NCI-H82 treated with DMSO at 0.1 percent for 48 hours (cell line): ENCODE measurements at regions not wholly inside any gene's neighbourhood (a gene's known extent, or its start where the extent isn't known, plus 50 kb on each side); places are given as distances from the start of the nearest gene placed in this dataset.

Source experiments
- DNase-seq: peaks from one replicate; lab custom pipeline; 2025; ENCODE audit not compliant: unreplicated experiment; lab: John Stamatoyannopoulos, UW

- no peak for DNase-seq
Observed at GRCh38 chr9:126218359-126219125, 108.1 kb upstream of the MVB12B start.

GRCh38 chr9:126219166-126219565, 107.5 kb upstream of the MVB12B start:
- no peak for DNase-seq

DNA sequence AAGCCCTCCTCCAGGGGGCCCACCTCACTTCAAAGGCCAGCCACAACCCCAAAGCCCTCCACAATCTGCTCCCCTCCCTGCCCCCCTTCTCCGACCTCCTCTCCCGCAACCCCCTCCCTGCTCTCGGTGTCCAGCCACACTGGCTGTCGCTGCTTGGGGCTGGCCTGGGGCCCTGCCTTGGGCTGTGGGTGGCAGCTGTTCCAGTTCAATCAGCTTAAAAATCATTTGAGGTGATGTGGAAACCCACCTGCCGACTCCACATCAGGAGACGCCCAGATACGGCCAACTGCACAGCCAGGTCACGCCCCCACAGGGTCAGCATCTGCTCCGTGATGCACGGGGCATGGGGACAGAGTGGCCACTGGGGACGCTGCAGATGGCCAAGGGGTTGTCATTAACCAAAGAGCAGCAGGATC, 107.0 kb upstream of the MVB12B start:
- DNase-seq: no peak

DNA sequence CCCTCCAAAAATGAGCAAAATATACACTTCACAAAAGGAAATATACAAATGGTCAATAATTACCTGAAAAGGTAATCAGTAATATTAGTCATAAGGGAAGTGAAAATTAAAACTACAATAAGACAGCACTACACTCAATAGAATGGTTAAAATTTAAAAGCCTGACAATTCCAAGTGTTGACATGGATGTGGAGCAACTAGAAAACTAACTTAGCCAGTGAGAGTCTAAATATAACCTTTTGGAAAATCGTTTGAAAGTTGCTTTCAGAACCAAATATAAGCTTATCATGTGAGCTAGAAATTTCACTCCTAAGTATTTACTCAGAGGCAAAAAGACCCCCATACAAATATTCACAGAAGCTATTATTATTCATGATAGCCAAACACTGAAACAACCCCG, 105.1 kb upstream of the MVB12B start:
- no peak for DNase-seq

- no peak for DNase-seq
Observed at GRCh38 chr9:126222363-126222834, 104.2 kb upstream of the MVB12B start.

DNA sequence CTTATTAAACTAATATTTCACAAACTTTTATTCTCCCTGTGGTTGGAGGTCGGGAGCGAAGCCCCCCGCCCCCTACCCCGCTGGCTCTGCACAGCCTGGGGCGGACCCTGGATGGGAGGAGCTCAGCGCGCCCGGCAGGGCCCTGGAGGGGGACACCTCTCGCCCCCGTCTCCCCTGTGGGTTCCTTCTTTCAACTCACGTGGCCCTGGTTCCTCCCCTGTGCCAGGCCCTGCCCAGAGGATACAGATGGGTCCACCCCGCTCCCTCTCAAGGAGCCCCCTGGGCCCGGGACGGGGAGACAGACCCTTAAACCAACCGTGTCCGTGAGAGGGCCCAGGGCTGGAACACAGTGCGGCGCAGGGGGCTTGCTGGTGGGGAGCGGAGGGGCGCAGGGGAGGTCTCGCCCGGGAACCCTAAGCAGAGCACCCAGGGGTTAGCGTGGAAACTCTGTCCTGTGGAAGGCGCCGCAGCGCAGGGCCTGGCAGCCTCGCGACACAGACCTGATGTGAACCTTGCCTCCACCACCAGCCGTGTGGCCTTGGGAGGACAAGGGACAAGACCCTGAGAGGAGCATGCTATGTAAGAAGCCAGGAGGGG, 103.7 kb upstream of the MVB12B start:
- no peak for DNase-seq

DNA sequence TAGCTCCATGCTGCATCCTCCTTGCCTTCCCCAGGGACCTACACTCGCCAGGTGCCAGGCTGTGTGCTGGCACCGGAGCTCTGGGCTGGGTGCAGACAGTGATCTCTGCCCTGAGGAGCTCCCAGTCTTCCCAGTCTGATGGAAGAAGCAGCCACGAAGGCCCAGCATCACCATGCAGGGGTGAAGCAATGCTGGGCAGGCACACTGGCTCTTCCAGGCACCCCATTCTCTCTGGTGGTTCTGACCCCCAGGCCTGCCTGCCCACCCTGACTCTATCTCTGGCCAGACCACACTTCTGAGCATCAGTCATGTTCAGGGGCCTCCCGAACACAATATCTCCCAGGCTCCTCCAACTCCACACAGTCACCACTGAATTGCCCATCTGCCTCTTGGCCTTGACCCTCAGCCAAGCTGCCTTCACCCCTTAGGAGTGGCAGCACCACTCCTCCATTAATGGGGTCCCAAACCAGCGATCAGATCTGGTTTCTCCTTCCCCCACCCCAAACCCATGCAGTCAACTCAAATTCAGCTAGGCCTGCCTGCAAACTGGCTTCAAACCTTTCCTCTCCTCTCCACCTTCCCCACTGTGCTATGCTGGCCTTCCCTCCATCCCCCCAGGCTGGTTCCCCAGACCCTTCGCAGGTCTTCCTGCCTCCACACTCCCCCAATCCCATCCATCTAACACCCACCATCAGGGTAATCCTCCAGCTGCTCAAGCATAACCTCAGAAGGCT, 102.7 kb upstream of the MVB12B start:
- DNase-seq: no peak

- DNase-seq: no peak
Observed at GRCh38 chr9:126225611-126226609, 100.7 kb upstream of the MVB12B start.

- no peak for DNase-seq
Observed at GRCh38 chr9:126226991-126227936, 99.4 kb upstream of the MVB12B start.

DNA sequence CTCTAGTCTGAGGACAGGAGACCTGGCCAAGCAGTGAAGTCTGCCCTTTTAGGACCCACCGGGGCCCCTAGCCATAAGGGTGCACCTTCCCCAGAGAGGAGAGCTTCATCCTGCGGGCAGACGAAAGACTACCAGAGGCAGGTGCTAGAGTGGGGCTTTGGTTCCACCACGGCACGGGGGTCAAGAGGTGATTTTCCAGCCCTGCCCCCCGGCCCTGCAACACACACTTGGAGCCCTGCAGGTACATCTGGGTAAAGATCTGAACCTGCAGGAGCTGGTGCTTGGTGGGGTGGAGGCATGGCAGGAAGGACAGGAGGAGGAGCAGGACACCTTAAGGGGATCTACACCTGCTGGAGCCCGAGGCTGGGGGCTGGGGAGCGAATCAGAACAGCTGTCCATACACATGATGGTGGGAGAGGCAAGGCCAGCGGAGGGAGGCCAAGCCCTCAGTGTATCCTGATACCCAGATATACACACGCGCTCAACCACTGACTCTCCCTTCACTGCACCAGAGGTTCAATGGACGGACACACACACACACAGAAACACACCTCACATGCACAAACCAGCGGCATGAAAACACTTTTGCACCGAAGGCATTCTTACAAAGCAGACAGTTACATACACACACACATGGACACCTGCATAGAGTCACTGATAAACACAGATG, 98.4 kb upstream of the MVB12B start:
- no peak for DNase-seq

DNA sequence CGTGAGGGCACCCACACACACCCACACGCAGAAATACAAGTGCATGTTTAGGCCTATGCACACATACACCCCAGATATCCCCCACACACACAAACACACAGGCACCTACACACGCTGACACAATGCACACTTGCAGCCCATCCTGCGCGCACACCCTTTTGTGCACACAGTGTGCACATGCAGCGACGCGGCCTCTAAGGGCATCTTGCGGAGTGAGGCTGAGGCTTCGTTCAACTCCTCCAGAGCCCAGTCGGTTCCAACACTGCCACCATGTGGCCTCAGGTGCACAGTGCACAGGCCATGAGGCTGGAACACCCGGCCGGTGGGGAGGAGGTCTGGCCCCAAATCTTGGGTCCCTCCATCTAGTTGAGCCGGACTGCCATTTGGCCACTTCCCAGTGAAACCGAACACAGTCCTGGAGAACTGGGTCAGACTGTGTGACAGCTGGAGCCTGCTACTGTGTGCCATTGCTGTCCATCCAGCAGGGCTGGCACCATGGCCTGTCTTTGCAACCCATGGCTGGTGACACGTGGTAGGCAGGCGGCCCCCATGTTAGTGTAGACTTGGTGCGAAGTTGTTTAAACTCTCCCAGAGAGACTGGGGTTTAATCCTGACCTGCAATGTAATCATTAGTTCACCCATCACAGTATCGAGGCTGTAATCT, 97.7 kb upstream of the MVB12B start:
- DNase-seq: peak; percentile 6

GRCh38 chr9:126229501-126229900, 97.1 kb upstream of the MVB12B start:
- no peak for DNase-seq

- no peak for DNase-seq
Observed at GRCh38 chr9:126230692-126231091, 95.9 kb upstream of the MVB12B start.

DNA sequence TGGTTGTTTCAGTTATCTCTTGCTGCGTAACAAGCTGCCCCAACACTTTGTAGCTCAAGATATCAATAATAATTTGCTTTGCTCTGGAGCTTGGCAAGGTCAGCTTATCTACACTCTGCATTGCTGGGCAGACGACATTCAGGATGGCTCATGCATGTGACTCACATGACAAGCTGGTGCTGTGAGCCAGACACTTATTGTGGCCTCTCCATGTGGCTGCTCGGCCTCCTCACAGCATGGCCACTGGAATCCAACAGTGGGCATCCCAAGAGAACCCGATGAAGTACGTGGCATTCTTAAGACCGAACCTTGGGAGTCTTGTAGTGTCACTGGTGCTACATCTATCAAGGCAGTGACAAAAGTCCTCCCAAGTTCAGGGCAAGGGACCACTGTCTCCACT, 94.2 kb upstream of the MVB12B start:
- DNase-seq: no peak

GRCh38 chr9:126233175-126233574, 93.5 kb upstream of the MVB12B start:
- no peak for DNase-seq

DNA sequence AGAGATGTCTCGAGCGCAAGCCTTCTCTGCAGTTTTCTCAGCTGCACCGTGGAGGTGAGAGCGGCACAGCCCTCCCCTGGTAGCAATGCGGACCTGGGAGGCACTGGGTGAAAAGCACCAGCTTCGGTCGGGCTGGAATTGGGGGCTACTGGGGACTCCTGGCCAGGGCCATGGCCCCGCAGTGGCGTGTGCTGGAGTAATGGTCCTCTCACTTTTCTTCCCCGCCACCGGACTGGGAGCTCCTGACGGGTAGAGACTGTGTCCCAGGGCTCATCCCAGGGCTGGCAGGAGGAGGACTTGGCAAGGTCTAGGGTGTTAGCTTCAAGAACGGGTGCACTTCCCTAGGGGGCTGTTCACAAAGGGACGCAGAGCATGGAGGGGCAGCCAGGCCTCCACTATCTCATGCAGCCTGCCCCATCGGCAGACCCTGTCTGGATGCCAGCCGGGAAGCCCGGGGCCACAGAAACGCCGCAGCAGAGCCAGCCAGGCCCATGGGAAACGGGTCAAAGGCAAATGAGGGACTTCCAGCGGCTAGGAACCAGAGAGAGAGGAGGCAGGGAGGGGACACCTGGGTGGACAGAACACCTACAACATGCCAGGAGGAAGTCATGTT, 92.6 kb upstream of the MVB12B start:
- no peak for DNase-seq

- no peak for DNase-seq
Observed at GRCh38 chr9:126234681-126235335, 91.8 kb upstream of the MVB12B start.
